B cell (primary cell): ENCODE measurements at regions not wholly inside any gene's neighbourhood (a gene's known extent, or its start where the extent isn't known, plus 50 kb on each side); places are given as distances from the start of the nearest gene placed in this dataset.
"Not testable (repeated sequence)": the region's sequence is repeated elsewhere in the genome, so short reads cannot be mapped to it uniquely, and the experiment has no call there.

ENCODE experiments used
- ATAC-seq: fragments of 200-7000 bp; cut with Tn5 transposase; one replicate; pipeline ENCODE4 v1.10.0; 2021; ENCODE audit warnings: low read depth, mild to moderate bottlenecking, moderate number of reproducible peaks, moderate library complexity
- CTCF ChIA-PET: fragments of 350-600 bp; sonication (Branson Sonifier 250); formaldehyde crosslinking; loops from one replicate; lab custom pipeline; 2021; ENCODE audit warnings: antibody characterized with exemption, inconsistent platforms; lab: Charles Lee
- POLR2A ChIA-PET: fragments of 350-600 bp; sonication (Branson Sonifier 250); formaldehyde crosslinking; loops from one replicate; lab custom pipeline; 2021; ENCODE audit warnings: antibody characterized with exemption; lab: Charles Lee
- DNase-seq: peaks from one replicate; pipeline ENCODE4 v3.0.0; 2013
- H2AFZ ChIP-seq: 2 replicates; pipeline ENCODE4 v1.6.1; 2012; ENCODE audit warnings: mild to moderate bottlenecking, low read depth, low read length; ENCODE audit not compliant: insufficient read depth, poor library complexity, severe bottlenecking
- H3K27ac ChIP-seq, 2 donors: 1 replicate in 1 of 2; 2 replicates in 1 of 2; pipeline ENCODE4 v1.5.1; 2012 to 2013; ENCODE audit warnings: low read length in 2 of 2, mild to moderate bottlenecking in 2 of 2, moderate library complexity in 1 of 2
- H3K27me3 ChIP-seq, 4 experiments: fragments of 200-600 bp in 1 of 4; sonication (generic) in 1 of 4; replicated peaks in 1 of 4; 1 replicate in 2 of 4; 2 replicates in 2 of 4; pipeline versions ENCODE4 v1.6.1 to v1.7.0; 2013 to 2016; ENCODE audit warnings: low read length in 3 of 4, mild to moderate bottlenecking in 2 of 4, mixed read lengths in 1 of 4, moderate library complexity in 1 of 4; ENCODE audit not compliant: insufficient read depth in 4 of 4, control insufficient read depth in 3 of 4; ENCODE audit errors: control extremely low read depth in 1 of 4
- H3K36me3 ChIP-seq, 2 experiments: replicated peaks in 1 of 2; 1 replicate in 1 of 2; 2 replicates in 1 of 2; pipeline versions ENCODE4 v1.6.1 to v1.7.1; 2013; ENCODE audit warnings: low read length in 1 of 2; ENCODE audit not compliant: insufficient read depth in 2 of 2, control insufficient read depth in 1 of 2; ENCODE audit errors: control extremely low read depth in 1 of 2, extremely low read depth in 1 of 2
- H3K4me1 ChIP-seq, 2 donors: fragments of 200-600 bp in 1 of 2; sonication (generic) in 1 of 2; 1 replicate in 1 of 2; 2 replicates in 1 of 2; pipeline versions ENCODE4 v1.5.1 to v1.6.1; 2013 to 2017; ENCODE audit warnings: low read length in 2 of 2; ENCODE audit not compliant: control insufficient read depth in 2 of 2, insufficient read depth in 2 of 2
- H3K4me2 ChIP-seq: replicated peaks from 2 replicates; pipeline ENCODE3; 2012; ENCODE audit warnings: mild to moderate bottlenecking, low read depth, low read length; ENCODE audit not compliant: poor library complexity, severe bottlenecking
- H3K4me3 ChIP-seq, 5 experiments: fragments of 200-600 bp in 1 of 5; sonication (generic) in 1 of 5; 1 replicate in 3 of 5; 2 replicates in 2 of 5; pipeline versions ENCODE4 v1.5.1 to v1.7.0; 2011 to 2016; ENCODE audit warnings: low read length in 4 of 5, mild to moderate bottlenecking in 4 of 5, low read depth in 2 of 5, control low read depth in 1 of 5, moderate library complexity in 1 of 5; ENCODE audit not compliant: insufficient read depth in 1 of 5; ENCODE audit errors: control extremely low read depth in 1 of 5, extremely low read depth in 1 of 5
- H3K79me2 ChIP-seq: fragments of 200-600 bp; sonication (generic); one replicate; pipeline ENCODE4 v1.6.0; 2016; ENCODE audit warnings: low read length; ENCODE audit not compliant: control insufficient read depth, insufficient read depth
- H3K9ac ChIP-seq: fragments of 200-600 bp; sonication (generic); 2 replicates; pipeline ENCODE4 v1.6.1; 2017; ENCODE audit warnings: mild to moderate bottlenecking, low read length, moderate library complexity
- H3K9me3 ChIP-seq, 3 donors: one replicate each; pipeline versions ENCODE4 v1.6.1 to v1.7.1; 2013; ENCODE audit warnings: low read length in 2 of 3; ENCODE audit not compliant: control insufficient read depth in 2 of 3, insufficient read depth in 1 of 3; ENCODE audit errors: control extremely low read depth in 1 of 3
- H4K20me1 ChIP-seq: 2 replicates; pipeline ENCODE4 v1.6.0; 2012; ENCODE audit warnings: mild to moderate bottlenecking, low read length; ENCODE audit not compliant: insufficient read depth, control insufficient read depth, poor library complexity, severe bottlenecking
- H3K27ac Mint-ChIP-seq: one replicate; pipeline ENCODE4 v1.8.0; 2021; ENCODE audit warnings: mixed read lengths
- H3K27me3 Mint-ChIP-seq: one replicate; pipeline ENCODE4 v1.8.0; 2021; ENCODE audit warnings: mixed read lengths
- H3K4me1 Mint-ChIP-seq: one replicate; pipeline ENCODE4 v1.8.0; 2021; ENCODE audit warnings: mixed read lengths
- H3K4me3 Mint-ChIP-seq: one replicate; pipeline ENCODE4 v1.8.0; 2021; ENCODE audit warnings: mixed read lengths
- H3K9me3 Mint-ChIP-seq: one replicate; pipeline ENCODE4 v1.8.0; 2022; ENCODE audit warnings: mixed read lengths; ENCODE audit not compliant: insufficient read depth
- WGBS: methylation state at CpG from one replicate; pipeline ENCODE4 v1.1.5; 2013; ENCODE audit warnings: missing lambda C conversion rate; ENCODE audit not compliant: insufficient coverage; 5-methylcytosine and 5-hydroxymethylcytosine counted together
- intact Hi-C: fragments of 100-400 bp; cut with micrococcal nuclease; formaldehyde crosslinking; loops from one replicate; pipeline ENCODE4 v1.10.0; 2022

DNA sequence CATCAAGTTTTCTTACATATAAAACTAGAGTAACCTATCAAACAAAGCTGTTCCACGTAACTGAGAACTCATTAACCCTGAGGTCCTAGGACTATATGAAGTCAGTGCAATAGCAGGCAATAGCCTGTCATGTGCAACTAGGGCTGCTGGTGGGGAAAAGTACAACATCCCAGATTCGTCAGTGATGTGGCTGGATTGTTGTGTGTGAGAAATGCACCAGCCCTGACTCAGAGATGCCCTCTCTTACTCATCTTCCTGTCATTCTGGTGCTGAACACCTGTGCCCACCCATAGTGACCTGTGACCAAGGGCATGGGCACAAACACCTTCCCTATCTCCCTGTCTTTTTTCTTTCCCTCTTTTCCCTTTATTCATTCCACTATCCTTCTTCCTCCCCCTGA lies 504.2 kb downstream of the TUBA3C start:
- H3K9me3 Mint-ChIP-seq, H3K9me3 ChIP-seq, H3K79me2 ChIP-seq, H4K20me1 ChIP-seq, ATAC-seq, H3K4me2 ChIP-seq, DNase-seq, H3K36me3 ChIP-seq, CTCF ChIA-PET, intact Hi-C loops, H3K27me3 Mint-ChIP-seq, H3K4me3 Mint-ChIP-seq, POLR2A ChIA-PET, H3K4me1 ChIP-seq, H3K27me3 ChIP-seq, H3K9ac ChIP-seq, H3K4me3 ChIP-seq, H2AFZ ChIP-seq, H3K27ac Mint-ChIP-seq, H3K4me1 Mint-ChIP-seq, H3K27ac ChIP-seq: not testable (repeated sequence)
- no CpG with 5 or more reads among the region's 2 CpGs for WGBS

DNA sequence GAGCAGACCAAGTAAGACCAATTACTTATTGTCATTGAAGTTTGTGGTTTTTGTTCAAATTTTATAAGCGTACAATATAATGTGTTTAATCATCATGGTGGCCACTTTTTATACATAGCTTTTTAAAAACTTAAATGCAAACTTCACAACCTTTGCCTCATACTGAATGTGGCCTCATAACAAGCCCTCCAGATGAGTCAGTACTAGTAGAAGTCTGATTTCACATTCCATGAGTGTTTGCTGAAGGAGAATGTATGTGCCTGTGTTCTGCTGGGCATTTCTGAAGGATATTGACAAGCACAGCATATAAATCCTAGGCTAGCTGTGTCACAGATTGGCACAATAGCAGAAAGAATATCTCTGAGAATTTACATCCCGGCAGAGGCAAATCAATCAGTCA lies 506.4 kb downstream of the TUBA3C start:
- H3K4me3 Mint-ChIP-seq, H3K27me3 Mint-ChIP-seq, intact Hi-C loops, DNase-seq, H3K9ac ChIP-seq, H3K27me3 ChIP-seq, CTCF ChIA-PET, H3K4me3 ChIP-seq, H2AFZ ChIP-seq, H3K36me3 ChIP-seq, ATAC-seq, H3K27ac ChIP-seq, H3K4me2 ChIP-seq, H3K4me1 ChIP-seq, POLR2A ChIA-PET, H3K9me3 ChIP-seq, H4K20me1 ChIP-seq, H3K27ac Mint-ChIP-seq, H3K4me1 Mint-ChIP-seq, H3K79me2 ChIP-seq, H3K9me3 Mint-ChIP-seq: not testable (repeated sequence)
- WGBS: no CpG with 5 or more reads among the region's 2 CpGs

DNA sequence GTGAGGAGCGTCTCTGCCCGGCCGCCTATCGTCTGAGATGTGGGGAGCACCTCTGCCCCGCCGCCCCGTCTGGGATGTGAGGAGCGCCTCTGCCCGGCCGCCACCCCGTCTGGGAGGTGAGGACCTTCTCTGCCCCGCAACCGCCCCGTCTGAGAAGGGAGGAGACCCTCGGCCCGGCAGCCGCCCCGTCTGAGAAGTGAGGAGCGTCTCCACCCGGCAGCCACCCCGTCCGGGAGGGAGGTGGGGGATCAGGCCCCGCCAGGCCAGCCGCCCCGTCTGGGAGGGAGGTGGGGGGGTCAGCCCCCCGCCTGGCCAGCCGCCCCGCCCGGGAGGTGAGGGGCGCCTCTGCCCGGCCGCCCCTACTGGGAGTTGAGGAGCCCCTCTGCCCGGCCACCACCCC lies 507.8 kb downstream of the TUBA3C start:
- H3K27me3 Mint-ChIP-seq, H3K9me3 Mint-ChIP-seq, H4K20me1 ChIP-seq, H3K79me2 ChIP-seq, H3K27ac ChIP-seq, H2AFZ ChIP-seq, ATAC-seq, DNase-seq, H3K4me1 ChIP-seq, POLR2A ChIA-PET, CTCF ChIA-PET, intact Hi-C loops, H3K4me1 Mint-ChIP-seq, H3K27ac Mint-ChIP-seq, H3K4me2 ChIP-seq, H3K4me3 ChIP-seq, H3K27me3 ChIP-seq, H3K9me3 ChIP-seq, H3K9ac ChIP-seq, H3K36me3 ChIP-seq, H3K4me3 Mint-ChIP-seq: not testable (repeated sequence)
- WGBS: 95% methylated on average over 17 of the region's 33 CpGs

DNA sequence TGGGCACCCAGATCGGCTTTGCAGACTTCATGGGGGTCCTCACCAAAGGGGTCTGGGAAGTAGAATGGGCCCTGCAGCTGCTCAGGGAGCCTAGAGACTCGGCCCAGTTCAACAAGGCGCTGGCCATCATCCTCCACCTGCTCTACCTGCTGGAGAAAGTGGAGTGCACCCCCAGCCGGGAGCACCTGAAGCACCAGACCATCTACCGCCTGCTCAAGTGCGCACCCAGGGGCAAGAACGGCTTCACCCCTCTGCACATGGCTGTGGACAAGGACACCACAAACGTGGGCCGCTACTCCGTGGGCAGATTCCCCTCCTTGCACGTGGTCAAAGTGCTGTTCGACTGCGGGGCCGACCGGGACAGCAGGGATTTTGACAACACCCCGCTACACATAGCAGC lies 515.0 kb downstream of the TUBA3C start:
- H3K27me3 ChIP-seq, H3K27me3 Mint-ChIP-seq, CTCF ChIA-PET, H3K4me2 ChIP-seq, H3K27ac Mint-ChIP-seq, DNase-seq, H3K9ac ChIP-seq, H2AFZ ChIP-seq, H3K4me1 Mint-ChIP-seq, H3K9me3 ChIP-seq, H3K9me3 Mint-ChIP-seq, H3K36me3 ChIP-seq, H3K4me3 Mint-ChIP-seq, H4K20me1 ChIP-seq, H3K79me2 ChIP-seq, ATAC-seq, POLR2A ChIA-PET, H3K4me3 ChIP-seq, H3K4me1 ChIP-seq, intact Hi-C loops, H3K27ac ChIP-seq: not testable (repeated sequence)
- WGBS: 96% methylated on average over 4 of the region's 16 CpGs
